Left renal pelvis (tissue), 4 donors: ENCODE measurements at regions not wholly inside any gene's neighbourhood (a gene's known extent, or its start where the extent isn't known, plus 50 kb on each side); places are given as distances from the start of the nearest gene placed in this dataset.
"Not testable (repeated sequence)": the region's sequence is repeated elsewhere in the genome, so short reads cannot be mapped to it uniquely, and the experiment has no call there.

Experiments
- DNase-seq, 4 donors: peaks; one replicate each; pipeline ENCODE4 v3.0.0-alpha.2; 2013; ENCODE audit warnings: low read depth in 4 of 4, low spot score in 3 of 4

DNA sequence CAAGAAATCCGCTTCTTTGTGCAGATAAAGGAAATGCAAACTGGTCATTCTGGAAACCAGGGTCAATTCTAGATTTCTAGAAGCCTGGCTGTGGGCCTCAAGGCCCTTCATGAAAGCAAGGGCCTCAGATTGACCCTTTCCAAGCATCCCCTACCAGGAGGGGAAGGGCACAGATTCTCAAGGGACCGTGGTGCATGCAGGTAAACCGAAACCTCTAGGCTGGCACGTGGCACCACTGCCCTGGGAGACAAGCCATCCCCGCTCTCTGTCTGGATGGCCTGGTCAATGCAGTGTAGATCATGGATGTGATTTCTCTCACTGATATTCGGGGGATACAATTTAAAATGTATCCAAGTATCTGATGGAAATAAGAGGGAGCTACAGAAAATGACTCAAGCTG lies 69.4 kb downstream of the TOMM20 start:
- no peak for DNase-seq

DNA sequence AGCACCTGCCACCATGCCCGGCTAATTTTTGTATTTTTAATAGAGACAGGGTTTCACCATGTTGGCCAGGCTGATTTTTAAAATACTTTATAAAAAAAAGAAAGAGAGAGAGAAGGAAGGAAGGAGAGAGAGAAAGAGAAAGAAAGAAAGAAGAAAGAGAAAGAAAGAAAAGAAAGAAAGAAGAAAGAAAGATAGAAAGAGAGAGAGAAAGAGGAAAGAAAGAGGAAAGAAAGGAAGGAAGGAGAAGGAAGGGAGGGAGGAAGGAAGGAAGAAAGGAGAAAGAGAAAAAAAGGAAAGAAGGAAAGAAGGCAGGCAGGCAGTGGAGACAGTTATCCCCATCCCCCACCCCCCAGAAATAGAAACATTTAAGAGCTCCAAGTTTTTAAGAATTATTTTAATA lies 69.9 kb downstream of the TOMM20 start:
- no peak for DNase-seq

DNA sequence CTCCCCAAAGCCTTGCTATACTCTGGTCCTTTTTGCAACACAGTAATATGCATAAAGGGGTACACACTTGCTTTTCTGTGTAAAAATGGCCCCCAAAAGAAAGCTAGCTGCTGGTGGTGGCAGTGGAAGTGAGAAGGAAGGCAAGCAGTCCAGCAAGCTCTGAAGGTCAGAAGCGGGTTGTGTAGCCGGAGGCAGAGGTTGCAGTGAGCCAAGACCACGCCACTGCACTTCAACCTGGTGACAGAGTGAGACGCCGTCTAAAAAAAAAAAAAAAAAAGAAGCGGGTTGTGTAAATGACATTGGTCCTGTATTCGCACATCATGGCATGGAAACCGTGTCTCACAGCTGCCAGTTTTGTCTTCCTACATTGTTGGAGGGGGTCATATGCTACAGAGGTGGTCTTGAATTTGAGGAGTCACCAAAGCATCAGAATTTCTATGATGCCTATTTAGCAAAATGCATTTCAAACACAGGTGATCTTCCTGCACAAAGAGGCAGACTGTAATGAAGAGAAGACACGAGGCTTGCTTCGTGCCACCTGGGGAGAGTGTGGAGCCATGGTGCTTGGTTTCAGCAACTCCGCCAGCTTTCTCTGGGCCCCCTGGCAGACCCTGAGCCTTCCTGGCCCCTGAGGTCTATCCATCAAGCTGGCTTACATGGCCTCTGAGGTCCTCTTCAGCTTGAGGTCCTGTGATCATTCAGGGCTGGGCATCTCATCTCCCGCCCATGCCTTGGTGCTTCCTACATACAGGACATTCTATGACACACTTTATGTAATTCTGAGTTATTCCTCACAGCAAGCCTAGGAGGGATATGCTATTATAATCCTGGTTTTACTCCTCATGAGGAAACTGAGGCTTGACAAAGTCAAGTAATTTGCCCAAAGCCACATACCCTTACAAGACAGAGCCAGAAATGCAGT lies 71.0 kb downstream of the TOMM20 start:
- DNase-seq, result no peak

DNA sequence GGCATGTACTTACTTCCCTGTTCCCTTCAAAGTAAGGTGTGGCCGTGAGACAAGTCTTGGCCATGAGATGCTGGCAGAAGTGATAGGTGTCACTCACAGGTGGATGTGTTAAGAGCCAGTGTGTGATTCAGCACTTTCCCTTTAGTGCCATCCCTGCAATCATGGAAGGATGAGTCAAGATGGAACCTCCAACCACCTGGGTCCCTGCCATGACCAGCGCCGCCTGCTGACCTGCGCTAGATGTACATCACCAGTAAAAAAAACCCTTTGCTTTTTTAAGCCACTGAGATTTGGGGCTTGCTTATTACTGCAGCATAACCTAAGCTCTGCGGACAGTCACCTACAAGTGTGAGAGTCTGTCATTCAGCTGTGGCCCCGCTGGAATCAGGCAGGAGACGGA lies 71.7 kb downstream of the TOMM20 start:
- no peak for DNase-seq

DNA sequence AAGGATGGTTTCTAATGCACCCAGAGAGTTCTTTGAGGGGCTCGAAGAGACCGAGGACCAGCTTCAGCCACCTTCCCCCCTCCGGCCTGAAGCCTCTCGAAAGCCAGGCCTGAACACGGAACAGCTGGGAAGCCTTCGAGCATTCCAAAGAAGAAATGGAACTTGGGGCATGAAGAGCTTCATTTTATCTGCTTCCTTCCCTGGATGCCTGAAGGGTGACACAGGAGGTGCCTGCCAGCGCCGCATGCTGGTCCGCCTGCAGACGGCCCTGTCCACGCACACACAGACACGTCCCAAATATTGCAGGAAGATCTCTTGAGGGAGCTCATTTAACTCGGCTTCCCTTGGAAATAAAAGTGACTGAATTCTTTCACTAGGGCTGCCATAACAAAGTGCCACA lies 73.7 kb downstream of the TOMM20 start:
- no peak for DNase-seq

DNA sequence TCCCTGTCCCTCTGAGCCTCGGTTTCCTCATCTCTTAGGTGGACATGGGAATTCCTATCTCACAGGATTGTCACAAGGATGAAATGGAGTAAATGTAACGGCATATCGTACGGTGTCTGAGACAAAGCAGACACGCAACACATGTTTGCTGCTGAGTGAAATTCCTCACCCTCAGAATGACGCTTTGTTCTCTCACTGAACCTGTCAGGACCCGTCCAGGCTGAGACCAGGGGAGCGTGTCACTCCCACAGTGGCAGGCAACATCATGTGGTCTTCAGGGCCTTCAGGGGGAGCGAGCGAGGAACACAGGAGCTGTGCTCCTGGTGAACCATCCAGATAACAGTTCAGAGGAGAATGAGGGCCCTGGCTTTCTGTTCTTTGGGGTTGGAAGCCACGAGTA lies 74.2 kb downstream of the TOMM20 start:
- DNase-seq, result no peak

DNA sequence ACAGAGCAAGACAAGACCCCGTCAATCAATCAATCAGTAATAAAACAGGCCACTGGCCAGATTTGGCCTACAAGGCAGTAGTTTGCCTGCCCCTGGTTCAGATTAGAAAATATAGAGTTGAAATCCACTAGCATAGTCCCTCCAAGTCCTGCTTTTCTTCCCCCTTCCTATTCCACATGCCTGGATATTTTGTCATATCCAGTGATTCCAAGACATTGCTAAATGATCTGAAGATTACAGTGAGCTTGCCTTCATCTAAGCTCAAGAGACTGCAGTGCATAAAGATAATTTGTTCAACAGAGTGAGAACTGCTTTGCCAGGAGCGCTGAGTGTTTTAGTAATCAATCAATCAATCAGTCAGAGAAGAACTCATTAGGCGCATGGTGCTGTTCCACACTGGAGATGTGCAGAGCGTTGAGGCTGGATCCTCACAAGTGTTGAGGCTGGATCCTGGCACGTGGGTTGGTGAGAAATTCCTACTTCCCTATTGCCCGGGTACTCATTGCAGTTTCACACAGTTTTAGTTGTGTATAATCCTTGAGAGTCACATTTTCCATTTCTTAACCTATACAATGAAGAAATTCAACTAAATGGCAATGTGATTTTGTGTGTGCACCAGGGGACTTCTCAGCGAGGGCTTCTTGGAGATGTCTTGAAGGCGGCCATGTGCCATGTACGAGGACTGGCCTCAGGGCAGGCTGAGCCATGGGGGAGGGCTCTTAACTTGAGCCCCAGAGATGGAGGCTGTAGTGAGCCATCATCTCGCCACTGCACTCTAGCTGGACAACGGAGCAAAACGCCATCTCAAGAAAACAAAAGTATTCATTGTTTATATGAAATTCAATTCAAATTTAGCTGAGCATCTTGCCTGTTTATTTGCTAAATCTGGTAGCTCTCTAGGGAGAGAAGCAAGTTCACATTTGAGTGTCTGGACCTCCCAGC lies 76.3 kb downstream of the TOMM20 start:
- DNase-seq, result no peak

DNA sequence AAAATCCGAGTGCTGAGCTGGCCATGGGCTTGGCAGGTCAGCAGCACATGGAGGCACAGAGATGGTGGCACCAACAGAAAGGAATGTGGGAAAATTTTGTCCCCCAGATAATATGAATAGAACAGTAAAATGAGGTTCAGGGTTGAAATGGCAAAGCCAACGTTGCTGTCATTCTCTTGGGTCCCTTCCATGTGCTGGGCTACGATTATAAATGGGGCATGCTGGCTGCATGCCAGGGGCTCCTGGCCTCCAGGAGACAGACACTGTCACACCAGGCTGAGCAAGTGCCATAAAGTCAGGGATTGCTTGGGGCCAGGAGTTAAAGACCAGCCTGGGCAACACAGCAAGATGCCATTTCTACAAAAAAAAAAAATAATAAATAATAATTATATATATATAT lies 77.1 kb downstream of the TOMM20 start:
- no peak for DNase-seq

DNA sequence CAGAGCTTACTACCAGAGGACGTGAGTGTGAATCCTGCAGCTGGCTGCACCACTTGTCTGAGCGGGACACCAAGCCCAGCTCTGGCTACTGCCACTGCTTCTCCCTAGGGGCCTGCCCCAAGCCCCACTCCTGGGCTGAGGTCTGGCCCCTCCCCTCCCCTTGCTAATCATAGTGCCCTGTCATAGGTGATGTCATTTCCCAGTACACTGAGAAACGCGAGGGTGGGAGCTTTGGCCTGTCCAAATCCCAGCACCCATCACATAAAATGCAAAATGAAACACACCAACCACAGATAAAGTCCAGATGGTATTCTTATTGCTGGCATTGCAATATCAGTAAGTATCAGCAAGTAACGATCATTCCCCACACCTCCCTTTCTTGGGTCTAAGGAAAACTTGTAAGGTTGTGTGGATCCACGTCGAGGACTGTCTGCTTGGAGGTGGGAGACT lies 77.7 kb downstream of the TOMM20 start:
- no peak for DNase-seq

DNA sequence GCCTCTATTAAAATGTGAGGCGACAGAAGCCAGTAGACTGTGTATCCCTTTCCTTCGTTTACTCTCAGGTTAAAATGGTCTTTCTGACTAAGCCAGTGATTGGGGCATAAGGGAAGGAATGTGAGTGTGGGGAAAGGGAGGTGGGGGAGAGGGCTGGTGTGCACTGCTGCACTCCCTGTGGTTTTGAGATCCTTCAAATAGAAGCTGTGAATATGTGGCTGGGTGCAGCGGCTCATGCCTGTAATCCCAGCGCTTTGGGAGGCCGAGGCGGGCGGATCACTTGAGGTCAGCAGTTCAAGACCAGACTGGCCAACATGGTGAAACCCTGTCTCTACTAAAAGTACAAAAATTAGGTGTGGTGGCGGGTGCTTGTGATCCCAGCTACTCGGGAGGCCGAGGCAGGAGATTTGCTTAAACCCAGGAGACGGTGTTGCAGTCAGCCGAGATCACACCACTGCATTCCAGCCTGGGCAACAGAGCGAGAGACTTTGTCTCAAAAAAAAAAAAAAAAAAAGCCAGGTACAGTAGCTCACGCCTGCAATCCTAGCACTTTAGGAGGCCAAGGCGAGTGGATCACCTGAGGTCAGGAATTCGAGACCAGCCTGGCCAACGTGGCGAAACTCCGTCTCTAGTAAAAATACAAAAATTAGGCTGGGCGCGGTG lies 78.8 kb downstream of the TOMM20 start:
- not testable (repeated sequence) for DNase-seq

DNA sequence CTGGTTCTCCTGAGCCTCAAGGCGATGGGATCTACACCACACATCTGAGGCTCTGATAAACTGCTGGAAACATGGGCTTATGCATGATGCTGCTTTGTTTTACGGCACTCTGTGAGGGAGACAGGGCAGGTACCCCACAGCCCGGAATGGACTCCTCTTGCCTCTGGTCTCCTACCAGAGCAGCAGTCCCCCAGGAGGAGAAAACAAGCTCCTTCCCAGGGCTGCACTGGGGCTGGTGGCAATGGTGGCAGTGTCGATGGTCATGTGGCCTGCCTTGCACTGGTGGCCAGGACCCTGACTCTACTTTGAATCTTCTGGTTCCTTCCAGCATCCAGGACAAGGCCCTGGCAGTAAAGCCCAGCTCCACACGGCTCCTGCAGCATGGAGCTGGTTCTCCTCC lies 79.4 kb downstream of the TOMM20 start:
- DNase-seq, result no peak

DNA sequence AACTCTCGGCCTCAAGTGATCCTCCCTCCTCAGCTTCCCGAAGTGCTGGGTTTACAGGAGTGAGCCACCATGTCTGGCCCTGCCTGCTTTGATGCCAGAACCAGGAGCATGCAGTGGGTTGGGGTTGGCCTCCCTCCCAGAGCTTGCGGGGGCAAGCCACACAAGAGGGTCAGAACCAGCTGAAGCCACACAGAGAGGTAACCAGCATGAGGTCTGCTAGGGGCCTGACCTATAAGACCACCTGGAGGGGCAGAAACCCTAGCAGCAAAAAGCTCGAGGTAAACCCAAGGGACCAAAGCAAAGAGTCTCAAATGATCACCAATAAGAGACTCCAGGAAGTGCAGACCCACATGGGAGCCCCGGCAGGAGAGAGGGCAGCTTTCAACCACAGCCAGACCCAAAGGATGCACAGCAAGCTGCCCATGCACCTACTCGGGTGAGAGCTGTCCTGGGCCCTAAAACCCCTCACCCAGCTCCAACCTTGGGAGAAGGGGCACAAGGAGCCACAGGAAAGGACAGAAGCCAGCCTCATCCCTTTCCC lies 81.2 kb downstream of the TOMM20 start:
- no peak for DNase-seq

DNA sequence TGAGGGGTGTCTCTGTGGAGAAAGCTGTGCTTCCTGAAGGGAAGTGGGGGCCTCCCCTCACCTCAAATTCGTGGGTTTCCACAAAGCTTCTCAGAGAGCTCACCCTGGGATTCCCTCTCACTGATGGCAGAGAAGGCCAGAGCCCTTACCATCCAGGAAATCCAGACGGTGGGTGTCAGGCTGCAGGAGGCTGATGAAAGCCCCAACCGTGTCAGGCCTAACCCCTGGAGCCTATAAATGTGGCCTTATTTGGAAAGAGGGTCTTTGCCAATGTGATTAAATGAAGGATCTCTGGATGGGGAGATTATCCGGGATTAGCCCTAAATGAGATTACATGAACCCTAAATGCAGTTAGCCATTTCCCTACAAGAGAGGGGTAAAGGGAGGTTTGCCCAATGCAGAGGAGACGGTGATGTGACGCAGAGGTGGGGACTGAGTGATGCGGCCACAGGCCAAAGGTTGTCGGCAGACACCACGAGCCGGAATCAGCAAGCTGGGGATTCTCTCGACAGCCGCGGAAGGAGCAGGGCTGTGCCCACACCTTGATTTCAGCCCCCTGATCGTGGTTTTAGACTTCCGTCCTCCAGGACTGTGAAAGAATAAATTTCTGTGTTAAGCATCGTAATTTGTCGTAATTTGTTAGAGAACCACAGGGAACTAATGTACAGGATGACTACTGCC lies 82.6 kb downstream of the TOMM20 start:
- DNase-seq, result no peak

DNA sequence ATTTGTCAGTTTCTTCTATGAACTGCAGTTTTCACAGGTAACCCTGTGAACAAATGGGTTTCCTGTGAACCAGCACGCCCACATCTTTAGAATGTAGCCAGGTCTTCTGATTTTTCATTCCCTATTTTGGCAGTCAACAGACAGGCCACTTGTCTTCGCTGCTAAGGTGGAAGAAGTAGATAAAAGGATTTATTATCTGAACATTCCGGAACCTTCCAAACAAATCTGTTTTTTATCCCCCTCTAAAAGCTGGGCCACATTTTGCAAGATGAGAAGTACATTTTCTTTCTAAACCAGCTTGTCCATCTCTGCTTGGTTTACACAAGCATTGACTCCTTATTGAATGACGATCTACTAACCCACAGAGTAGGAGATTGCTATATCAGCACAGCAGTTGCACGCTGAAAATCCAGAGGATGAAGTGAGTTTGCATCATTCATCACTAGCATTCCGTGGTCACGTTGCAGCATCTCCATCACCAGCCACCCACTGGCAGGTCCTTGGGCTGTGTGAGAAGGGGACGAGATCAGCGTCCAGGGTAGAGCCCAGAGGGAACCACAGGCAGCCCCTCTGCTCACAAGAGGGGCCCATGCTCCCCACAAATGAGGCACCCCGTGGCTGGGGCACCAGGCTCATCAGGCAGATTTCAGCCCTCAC lies 83.5 kb downstream of the TOMM20 start:
- DNase-seq, result no peak

DNA sequence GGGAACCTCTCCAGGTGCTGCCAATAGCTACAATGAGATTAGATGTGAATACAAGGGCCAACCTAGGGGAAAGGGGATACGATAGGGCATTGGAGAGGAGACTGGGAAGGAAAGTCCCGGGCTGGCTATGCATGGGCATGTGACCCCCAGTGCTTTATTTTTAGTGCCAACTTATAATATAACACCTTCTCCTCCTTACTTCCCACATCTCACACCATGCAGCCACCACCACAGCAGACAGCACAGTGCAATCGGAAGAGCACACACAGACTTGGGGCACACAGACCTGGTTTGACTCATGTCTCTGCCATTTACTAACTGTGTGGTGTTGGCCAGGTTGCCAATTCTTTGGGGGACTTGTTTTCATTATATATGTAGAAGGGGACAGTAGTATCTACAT lies 85.4 kb downstream of the TOMM20 start:
- DNase-seq, result no peak

DNA sequence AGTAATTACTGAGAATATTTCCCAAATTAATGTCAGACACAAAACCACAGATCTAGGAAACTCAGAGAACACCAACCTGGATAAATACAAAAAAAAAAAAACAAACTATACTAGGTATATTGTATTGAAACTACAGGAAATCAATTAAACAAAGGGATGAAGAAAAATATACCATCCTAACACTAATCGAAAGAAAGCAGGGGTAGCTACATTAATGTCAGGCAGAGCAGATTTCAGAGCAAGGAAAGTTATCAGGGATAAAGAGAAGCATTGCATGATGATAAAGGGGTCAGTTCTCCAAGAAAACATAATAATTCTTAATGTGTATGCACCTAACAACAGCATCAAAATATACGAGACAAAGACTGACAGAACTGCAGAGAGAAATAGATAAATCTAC lies 89.9 kb downstream of the TOMM20 start:
- no peak for DNase-seq

DNA sequence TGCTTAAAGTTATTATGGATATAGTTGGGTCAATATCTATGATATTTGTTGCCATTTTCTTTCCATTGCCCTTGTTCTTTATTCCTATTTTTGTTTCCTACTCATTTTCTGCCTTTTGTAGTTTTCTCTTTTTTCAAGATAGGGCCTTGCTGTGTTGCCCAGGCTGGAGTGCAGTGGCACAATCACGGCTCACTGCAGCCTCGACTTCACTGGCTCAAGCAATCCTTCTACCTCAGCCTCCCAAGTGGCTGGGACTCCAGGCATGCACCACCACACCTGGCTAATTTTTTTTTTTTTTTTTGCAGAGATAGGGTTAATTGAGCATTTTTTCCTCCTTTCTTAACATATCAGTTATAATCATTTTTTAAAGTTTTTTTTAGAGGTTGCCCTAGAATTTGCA lies 92.7 kb downstream of the TOMM20 start:
- no peak for DNase-seq

DNA sequence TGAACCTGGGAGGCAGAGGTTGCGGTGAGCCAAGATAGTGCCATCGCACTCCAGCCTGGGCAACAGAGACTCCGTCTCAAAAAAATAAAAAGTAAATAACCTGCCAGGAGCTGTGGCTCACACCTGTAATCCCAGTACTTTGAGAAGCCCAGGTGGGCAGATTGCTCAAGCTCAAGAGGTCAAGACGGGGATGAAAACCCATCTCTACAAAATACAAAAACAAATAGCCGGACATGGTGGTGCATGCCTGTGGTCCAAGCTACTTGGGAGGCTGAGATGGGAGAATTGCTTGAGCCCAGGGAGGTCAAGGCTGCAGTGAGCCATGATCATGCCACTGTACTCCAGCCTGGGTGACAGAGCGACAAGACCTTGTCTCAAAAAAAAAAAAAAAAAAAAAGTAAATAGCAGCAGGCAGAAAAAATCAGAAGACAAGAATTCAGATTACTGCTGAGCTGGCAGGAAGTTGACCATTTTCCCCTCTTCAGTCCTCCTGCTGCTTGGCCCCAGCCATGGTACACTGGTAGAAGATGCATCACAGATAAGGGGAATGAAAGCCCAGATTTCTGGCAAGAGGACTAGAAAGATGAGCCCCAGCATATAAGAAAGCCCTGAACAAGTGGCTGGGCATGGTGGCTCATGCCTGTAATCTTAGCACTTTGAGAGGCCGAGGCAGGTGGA lies 97.6 kb downstream of the TOMM20 start:
- no peak for DNase-seq

DNA sequence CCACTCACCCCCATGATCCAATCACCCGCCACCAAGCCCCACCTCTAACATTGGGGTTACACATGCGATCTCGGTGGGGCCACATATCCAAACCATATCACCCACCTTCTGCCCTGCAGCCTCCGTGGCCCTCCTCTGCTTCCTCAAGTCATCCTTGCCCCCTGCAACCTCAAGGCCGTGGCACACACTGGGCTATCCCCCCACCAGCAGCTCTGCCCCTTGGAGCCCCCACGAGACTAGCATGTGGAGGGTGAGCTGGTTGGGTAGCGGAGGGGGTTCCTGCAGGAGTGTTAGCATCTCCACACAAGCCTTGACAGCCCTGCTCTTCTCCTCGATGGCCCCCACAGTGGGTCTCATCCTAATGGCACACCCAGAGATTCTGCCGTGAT lies 100.8 kb downstream of the TOMM20 start:
- DNase-seq, result no peak
